Trophoblast cell (in vitro differentiated cells and primary cell): ENCODE measurements at regions not wholly inside any gene's neighbourhood (a gene's known extent, or its start where the extent isn't known, plus 50 kb on each side); places are given as distances from the start of the nearest gene placed in this dataset.

Experiments
- DNase-seq, 2 donors: peaks; one replicate each; pipeline ENCODE4 v3.0.0-alpha.2; 2016
- H2AFZ ChIP-seq: 2 replicates; pipeline ENCODE4 v1.6.1; 2013; ENCODE audit warnings: low read length, moderate library complexity, mild to moderate bottlenecking; ENCODE audit not compliant: insufficient read depth, poor library complexity
- H2AK5ac ChIP-seq: 2 replicates; pipeline ENCODE4 v1.6.1; 2013; ENCODE audit warnings: mild to moderate bottlenecking, low read length
- H2BK120ac ChIP-seq: 2 replicates; pipeline ENCODE4 v1.6.1; 2013; ENCODE audit warnings: low read length, mild to moderate bottlenecking, moderate library complexity; ENCODE audit not compliant: insufficient read depth, poor library complexity
- H2BK12ac ChIP-seq: 2 replicates; pipeline ENCODE4 v1.6.1; 2013; ENCODE audit warnings: mild to moderate bottlenecking, low read length, moderate library complexity
- H2BK5ac ChIP-seq: 2 replicates; pipeline ENCODE4 v1.6.1; 2013; ENCODE audit warnings: low read length, low read depth, moderate library complexity, mild to moderate bottlenecking; ENCODE audit not compliant: poor library complexity
- H3K14ac ChIP-seq: 2 replicates; pipeline ENCODE4 v1.6.1; 2013; ENCODE audit warnings: mild to moderate bottlenecking, low read length
- H3K18ac ChIP-seq: 2 replicates; pipeline ENCODE4 v1.6.1; 2013; ENCODE audit warnings: mild to moderate bottlenecking, low read length
- H3K23ac ChIP-seq: 2 replicates; pipeline ENCODE4 v1.6.1; 2013; ENCODE audit warnings: low read length
- H3K27ac ChIP-seq: 2 replicates; pipeline ENCODE4 v1.5.1; 2013; ENCODE audit warnings: low read depth, mild to moderate bottlenecking, inconsistent platforms, low read length, moderate library complexity
- H3K27me3 ChIP-seq: 2 replicates; pipeline ENCODE4 v1.6.1; 2013; ENCODE audit warnings: inconsistent platforms, mild to moderate bottlenecking, low read length, moderate library complexity; ENCODE audit not compliant: insufficient read depth
- H3K36me3 ChIP-seq, 2 experiments: 1 replicate in 1 of 2; 2 replicates in 1 of 2; pipeline ENCODE4 v1.6.1; 2013; ENCODE audit warnings: low read length in 2 of 2, mild to moderate bottlenecking in 2 of 2, moderate library complexity in 1 of 2; ENCODE audit not compliant: insufficient read depth in 2 of 2, control insufficient read depth in 1 of 2
- H3K4ac ChIP-seq: 2 replicates; pipeline ENCODE4 v1.6.1; 2013; ENCODE audit warnings: low read depth, mild to moderate bottlenecking, low read length, moderate library complexity
- H3K4me1 ChIP-seq, 2 experiments: 1 replicate in 1 of 2; 2 replicates in 1 of 2; pipeline ENCODE4 v1.6.1; 2013; ENCODE audit warnings: low read length in 2 of 2, mild to moderate bottlenecking in 2 of 2, moderate library complexity in 1 of 2; ENCODE audit not compliant: insufficient read depth in 2 of 2, control insufficient read depth in 1 of 2
- H3K4me2 ChIP-seq: 2 replicates; pipeline ENCODE4 v1.6.1; 2013; ENCODE audit warnings: inconsistent platforms, mild to moderate bottlenecking, low read length, moderate library complexity
- H3K4me3 ChIP-seq: 2 replicates; pipeline ENCODE4 v1.5.1; 2013; ENCODE audit warnings: mild to moderate bottlenecking, low read depth, low read length, inconsistent platforms
- H3K79me1 ChIP-seq: one replicate; pipeline ENCODE4 v1.6.1; 2013; ENCODE audit warnings: low read length
- H3K79me2 ChIP-seq: 2 replicates; pipeline ENCODE4 v1.6.1; 2013; ENCODE audit warnings: low read length, mild to moderate bottlenecking; ENCODE audit not compliant: control insufficient read depth, insufficient read depth, poor library complexity
- H3K9ac ChIP-seq: 2 replicates; pipeline ENCODE4 v1.6.1; 2013; ENCODE audit warnings: mild to moderate bottlenecking, low read length
- H3K9me3 ChIP-seq: 2 replicates; pipeline ENCODE4 v1.6.1; 2013; ENCODE audit warnings: low read depth, mild to moderate bottlenecking, control low read depth, inconsistent platforms, low read length; ENCODE audit not compliant: insufficient read depth
- H4K12ac ChIP-seq: 2 replicates; pipeline ENCODE4 v1.6.1; 2013; ENCODE audit warnings: low read depth, mild to moderate bottlenecking, low read length, moderate library complexity
- H4K8ac ChIP-seq: 2 replicates; pipeline ENCODE4 v1.6.1; 2013; ENCODE audit warnings: low read depth, mild to moderate bottlenecking, low read length, moderate library complexity
- H4K91ac ChIP-seq: one replicate; pipeline ENCODE4 v1.6.1; 2013; ENCODE audit warnings: low read depth, mild to moderate bottlenecking, low read length, moderate library complexity
- WGBS: extraction: QIAGEN DNeasy Blood & Tissue Kit; methylation state at CpG from one replicate; pipeline ENCODE4 v1.1.7; 2013; ENCODE audit warnings: missing lambda C conversion rate; ENCODE audit not compliant: insufficient read length, insufficient coverage; ENCODE audit errors: extremely low coverage; 5-methylcytosine and 5-hydroxymethylcytosine counted together

- H3K4ac ChIP-seq: no peak overlapping the region
- H3K14ac ChIP-seq: no peak overlapping the region
- no peak overlapping the region for H3K18ac ChIP-seq
- no peak overlapping the region for H3K9ac ChIP-seq
- no peak overlapping the region for H2BK5ac ChIP-seq
- H2AK5ac ChIP-seq: no peak overlapping the region
- H2AFZ ChIP-seq: no peak overlapping the region
- H3K79me2 ChIP-seq: no peaks in the 10 kb centered on the region
- no peak overlapping the region for H4K8ac ChIP-seq
- no peaks in the 10 kb centered on the region for H3K27me3 ChIP-seq
- no peak for DNase-seq
- no peak overlapping the region for H2BK120ac ChIP-seq
- no peaks in the 10 kb centered on the region for H3K4me1 ChIP-seq
- no peak overlapping the region for H4K91ac ChIP-seq
- H3K36me3 ChIP-seq: no peaks in the 10 kb centered on the region
- H3K9me3 ChIP-seq: no peaks in the 10 kb centered on the region
- no CpG with 5 or more reads among the region's 2 CpGs for WGBS
- no peak overlapping the region for H2BK12ac ChIP-seq
- no peaks in the 10 kb centered on the region for H3K79me1 ChIP-seq
- no peak overlapping the region for H3K4me2 ChIP-seq
- H3K4me3 ChIP-seq: no peak overlapping the region
- no peak overlapping the region for H3K23ac ChIP-seq
- H4K12ac ChIP-seq: no peak overlapping the region
- no peak overlapping the region for H3K27ac ChIP-seq
These were observed 168.1 kb upstream of the RMP24 start for GRCh38 chr18:35804377-35804776.

GRCh38 chr18:35807811-35808335 is 164.6 kb upstream of the RMP24 start:
- Histone ChIP-seq H3K4me3 (no peak overlapping the region), H2BK12ac (no peak overlapping the region), H4K12ac (no peak overlapping the region), H3K4ac (no peak overlapping the region), H4K8ac (no peak overlapping the region), H3K79me1 (no peaks in the 10 kb centered on the region), H2AK5ac (no peak overlapping the region), H4K91ac (no peak overlapping the region), H3K4me1 (no peaks in the 10 kb centered on the region), H3K79me2 (no peaks in the 10 kb centered on the region), H2BK5ac (no peak overlapping the region), H3K36me3 (no peaks in the 10 kb centered on the region), H2BK120ac (no peak overlapping the region), H3K27ac (no peak overlapping the region), H2AFZ (no peak overlapping the region), H3K18ac (no peak overlapping the region), H3K9me3 (no peaks in the 10 kb centered on the region), H3K4me2 (no peak overlapping the region), H3K27me3 (no peaks in the 10 kb centered on the region), H3K23ac (no peak overlapping the region), H3K14ac (no peak overlapping the region), H3K9ac (no peak overlapping the region)
- DNase-seq: no peak
- WGBS: no CpG with 5 or more reads among the region's 2 CpGs

GRCh38 chr18:35808796-35809195 is 163.7 kb upstream of the RMP24 start:
- no peak for DNase-seq
- WGBS: no CpG with 5 or more reads among the region's 5 CpGs
- H3K9ac ChIP-seq: no peak overlapping the region
- no peaks in the 10 kb centered on the region for H3K9me3 ChIP-seq
- no peaks in the 10 kb centered on the region for H3K79me1 ChIP-seq
- H3K27ac ChIP-seq: no peak overlapping the region
- H4K91ac ChIP-seq: no peak overlapping the region
- H3K18ac ChIP-seq: no peak overlapping the region
- H3K23ac ChIP-seq: no peak overlapping the region
- no peak overlapping the region for H4K8ac ChIP-seq
- H3K4me2 ChIP-seq: no peak overlapping the region
- no peak overlapping the region for H2BK5ac ChIP-seq
- no peak overlapping the region for H3K4ac ChIP-seq
- no peak overlapping the region for H3K4me3 ChIP-seq
- no peak overlapping the region for H2AFZ ChIP-seq
- H2AK5ac ChIP-seq: no peak overlapping the region
- H3K14ac ChIP-seq: no peak overlapping the region
- no peak overlapping the region for H2BK120ac ChIP-seq
- H3K79me2 ChIP-seq: no peaks in the 10 kb centered on the region
- H3K4me1 ChIP-seq: no peaks in the 10 kb centered on the region
- H3K36me3 ChIP-seq: no peaks in the 10 kb centered on the region
- no peak overlapping the region for H4K12ac ChIP-seq
- H2BK12ac ChIP-seq: no peak overlapping the region
- no peaks in the 10 kb centered on the region for H3K27me3 ChIP-seq

GRCh38 chr18:35810520-35810919 is 162.0 kb upstream of the RMP24 start:
- WGBS: no CpG with 5 or more reads among the region's 2 CpGs

More at GRCh38 chr18:35810520-35810919, 162.0 kb upstream of the RMP24 start:
- no peak overlapping the region for H2AK5ac ChIP-seq
- no peak overlapping the region for H3K4me2 ChIP-seq
- H3K36me3 ChIP-seq: no peaks in the 10 kb centered on the region
- no peak overlapping the region for H3K23ac ChIP-seq
- H2BK120ac ChIP-seq: no peak overlapping the region
- no peak overlapping the region for H3K14ac ChIP-seq
- no peak overlapping the region for H3K27ac ChIP-seq
- H3K9me3 ChIP-seq: no peaks in the 10 kb centered on the region
- no peak overlapping the region for H2BK5ac ChIP-seq
- no peak overlapping the region for H3K4ac ChIP-seq
- no peak overlapping the region for H4K8ac ChIP-seq
- H3K79me2 ChIP-seq: no peaks in the 10 kb centered on the region
- no peak overlapping the region for H3K4me3 ChIP-seq
- no peak overlapping the region for H4K91ac ChIP-seq
- DNase-seq: no peak
- no peaks in the 10 kb centered on the region for H3K4me1 ChIP-seq
- no peak overlapping the region for H3K9ac ChIP-seq
- no peaks in the 10 kb centered on the region for H3K27me3 ChIP-seq
- H3K79me1 ChIP-seq: no peaks in the 10 kb centered on the region
- H3K18ac ChIP-seq: no peak overlapping the region
- H2AFZ ChIP-seq: no peak overlapping the region
- H4K12ac ChIP-seq: no peak overlapping the region
- H2BK12ac ChIP-seq: no peak overlapping the region
